Adipocyte (in vitro differentiated cells): ENCODE measurements at regions not wholly inside any gene's neighbourhood (a gene's known extent, or its start where the extent isn't known, plus 50 kb on each side); places are given as distances from the start of the nearest gene placed in this dataset.
"Not testable (repeated sequence)": the region's sequence is repeated elsewhere in the genome, so short reads cannot be mapped to it uniquely, and the experiment has no call there.

Experiments used
- DNase-seq: peaks from one replicate; pipeline ENCODE4 v3.0.0-alpha.2; 2015; ENCODE audit warnings: low read depth
- H3K27me3 ChIP-seq: replicated peaks from 2 replicates; pipeline ENCODE4 v1.7.0; 2013; ENCODE audit warnings: mild to moderate bottlenecking, low read length, moderate library complexity; ENCODE audit not compliant: control insufficient read depth, insufficient read depth
- H3K36me3 ChIP-seq: 2 replicates; pipeline ENCODE4 v1.7.0; 2013; ENCODE audit warnings: low read length, mild to moderate bottlenecking, moderate library complexity; ENCODE audit not compliant: control insufficient read depth, insufficient read depth, severe bottlenecking
- H3K4me1 ChIP-seq: 2 replicates; pipeline ENCODE4 v1.7.0; 2013; ENCODE audit warnings: mild to moderate bottlenecking, low read length, moderate library complexity; ENCODE audit not compliant: control insufficient read depth, insufficient read depth
- H3K4me3 ChIP-seq: 2 replicates; pipeline ENCODE4 v1.7.0; 2013; ENCODE audit warnings: mild to moderate bottlenecking, low read length, moderate library complexity
- H3K9ac ChIP-seq: 2 replicates; pipeline ENCODE4 v1.7.0; 2013; ENCODE audit warnings: mild to moderate bottlenecking, low read length, moderate library complexity
- H3K9me3 ChIP-seq: 2 replicates; pipeline ENCODE4 v1.7.0; 2013; ENCODE audit warnings: mild to moderate bottlenecking, low read length, moderate library complexity; ENCODE audit not compliant: control insufficient read depth

DNA sequence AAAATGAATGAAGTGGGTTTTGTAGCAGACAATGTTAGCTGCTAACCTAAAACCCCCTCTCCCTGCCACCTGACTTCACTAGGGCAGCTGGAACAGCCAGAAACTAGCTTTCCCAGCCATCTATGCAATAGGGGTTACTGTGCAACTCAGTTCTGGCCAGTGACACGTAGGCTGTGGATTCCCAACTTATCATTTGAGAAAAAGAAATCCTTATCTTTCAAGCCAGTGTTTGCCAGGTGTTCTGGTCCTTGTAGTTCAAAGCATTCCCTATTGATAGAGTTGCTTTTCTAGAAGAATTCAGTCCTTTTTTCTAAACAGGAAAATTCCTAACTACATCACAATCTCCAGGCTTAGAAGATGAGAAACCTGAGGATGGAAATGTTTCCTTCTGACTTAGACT is 144.5 kb upstream of the ELAC2 start:
- Histone ChIP-seq H3K36me3 (no peaks in the 10 kb centered on the region), H3K27me3 (no peaks in the 10 kb centered on the region), H3K9me3 (no peaks in the 10 kb centered on the region), H3K4me3 (no peak overlapping the region), H3K9ac (no peak overlapping the region), H3K4me1 (no peaks in the 10 kb centered on the region)
- no peak for DNase-seq

DNA sequence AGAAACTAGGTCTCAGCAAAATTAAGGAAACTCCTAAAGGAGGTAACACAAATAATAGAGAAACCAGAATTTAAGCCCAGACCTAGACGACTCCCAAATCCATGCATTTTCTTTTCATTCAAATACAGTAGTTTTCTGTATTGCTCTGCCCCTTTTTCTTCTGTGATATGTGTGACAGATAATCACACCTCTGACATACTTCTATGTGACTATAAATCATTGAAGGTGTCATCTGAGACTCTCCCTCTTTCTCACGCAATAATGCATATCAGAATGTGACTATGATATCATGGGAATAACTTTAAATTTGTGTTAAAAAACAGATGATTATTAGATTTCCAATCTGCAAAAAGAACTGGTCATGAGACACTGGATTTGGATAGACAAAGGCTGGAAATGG is 143.0 kb upstream of the ELAC2 start:
- H3K36me3 ChIP-seq = no peaks in the 10 kb centered on the region
- H3K9ac ChIP-seq = no peak overlapping the region
- no peak overlapping the region for H3K4me3 ChIP-seq
- no peaks in the 10 kb centered on the region for H3K4me1 ChIP-seq
- no peaks in the 10 kb centered on the region for H3K9me3 ChIP-seq
- DNase-seq = no peak
- H3K27me3 ChIP-seq = no peaks in the 10 kb centered on the region

DNA sequence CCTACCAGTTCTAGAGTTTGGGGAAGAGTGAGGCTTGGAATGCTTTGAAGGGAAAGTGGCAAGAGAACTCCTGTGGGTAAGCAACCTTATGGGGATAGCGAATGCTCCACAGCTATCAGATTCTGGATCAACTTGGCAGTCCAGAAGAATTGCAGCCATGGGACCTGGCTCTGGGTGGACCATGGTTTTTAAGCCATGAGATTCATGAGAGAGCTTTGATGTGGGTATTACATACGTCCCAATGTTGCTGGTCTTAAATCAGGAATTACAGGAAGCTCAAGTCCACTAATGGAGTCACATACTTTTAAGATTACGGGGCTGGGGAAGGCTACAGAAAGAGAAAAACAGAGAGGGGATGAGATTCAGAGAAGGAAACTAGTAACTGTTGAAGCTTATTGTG is 142.5 kb upstream of the ELAC2 start:
- Histone ChIP-seq H3K36me3 (no peaks in the 10 kb centered on the region), H3K4me3 (no peak overlapping the region), H3K9me3 (no peaks in the 10 kb centered on the region), H3K4me1 (no peaks in the 10 kb centered on the region), H3K27me3 (no peaks in the 10 kb centered on the region), H3K9ac (no peak overlapping the region)
- DNase-seq = no peak

DNA sequence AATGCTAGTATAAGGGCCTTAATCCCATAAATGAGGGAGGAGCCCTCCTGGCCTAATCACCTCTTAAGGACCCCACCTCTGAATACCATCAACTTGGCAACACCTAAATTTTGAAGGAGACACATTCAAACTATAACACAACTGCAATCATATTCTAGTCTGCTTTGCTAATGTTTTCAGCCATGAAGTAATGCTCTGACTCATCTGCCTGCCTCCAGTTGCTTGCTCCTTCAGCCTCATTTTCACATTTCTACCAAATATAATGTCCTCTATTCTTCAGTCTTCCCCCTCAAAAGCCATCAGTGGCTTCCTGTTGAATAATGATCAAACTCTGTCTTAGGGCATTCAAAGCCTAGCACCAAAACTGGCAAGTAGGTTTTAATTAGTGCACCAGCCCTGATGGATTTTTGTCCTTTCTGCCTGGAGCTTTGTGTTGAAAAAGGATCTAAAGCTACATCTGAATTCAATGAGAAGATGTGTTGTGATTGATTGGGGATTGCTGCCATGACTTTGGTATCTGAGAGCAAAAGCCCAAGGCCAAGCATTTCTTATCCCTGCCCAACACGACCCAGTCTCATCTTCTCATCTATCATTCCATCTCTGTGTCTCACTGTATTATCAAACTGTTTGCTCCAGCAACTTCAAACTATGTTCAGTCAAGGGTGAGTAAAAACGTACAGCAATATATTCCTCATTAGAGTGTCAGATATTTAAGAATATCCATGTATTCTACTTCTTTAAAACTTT is 140.8 kb upstream of the ELAC2 start:
- Histone ChIP-seq H3K9ac (no peak overlapping the region), H3K36me3 (no peaks in the 10 kb centered on the region), H3K4me1 (no peaks in the 10 kb centered on the region), H3K27me3 (no peaks in the 10 kb centered on the region), H3K4me3 (no peak overlapping the region), H3K9me3 (no peaks in the 10 kb centered on the region)
- peak; percentile 18 for DNase-seq

DNA sequence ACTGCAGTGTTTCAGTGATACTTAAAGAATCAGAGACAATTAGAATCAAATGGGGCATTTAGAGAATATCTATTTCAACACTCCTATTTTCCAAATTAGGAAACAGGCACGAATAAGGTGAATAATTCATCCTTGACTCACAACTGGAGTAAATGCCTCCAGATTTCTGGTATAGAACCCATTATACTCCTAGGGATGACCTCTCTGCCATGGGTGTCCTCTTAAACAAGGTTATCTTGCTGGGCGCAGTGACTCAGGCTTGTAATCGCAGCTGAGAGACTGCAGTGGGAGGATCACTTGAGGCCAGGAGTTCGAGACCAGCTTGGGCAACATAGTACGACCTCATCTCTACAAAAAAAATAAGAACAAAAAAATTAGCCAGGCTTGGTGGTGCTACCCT is 139.8 kb upstream of the ELAC2 start:
- H3K9me3 ChIP-seq = peaks cover 4% of the 10 kb centered on the region
- H3K27me3 ChIP-seq = no peaks in the 10 kb centered on the region
- H3K4me3 ChIP-seq = no peak overlapping the region
- no peak overlapping the region for H3K9ac ChIP-seq
- DNase-seq = no peak
- H3K36me3 ChIP-seq = no peaks in the 10 kb centered on the region
- H3K4me1 ChIP-seq = no peaks in the 10 kb centered on the region

DNA sequence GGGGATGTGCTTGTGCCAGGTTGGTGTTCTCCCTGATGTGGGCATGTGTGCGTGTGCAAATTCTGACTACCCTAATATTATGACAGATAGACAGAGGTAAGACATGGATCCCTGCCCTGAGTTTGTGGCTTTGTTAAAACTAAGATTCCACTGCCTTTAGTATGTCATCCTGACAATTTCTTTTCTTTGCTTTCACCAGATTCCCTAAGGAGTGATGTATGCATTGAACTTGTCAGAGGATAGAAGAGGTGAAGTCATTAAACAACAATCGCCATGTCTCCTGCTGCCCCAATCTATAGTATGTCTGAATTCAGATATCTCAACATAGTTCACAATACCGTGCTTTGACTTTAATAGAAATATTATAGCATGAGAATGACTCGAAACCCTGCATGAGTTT is 137.1 kb upstream of the ELAC2 start:
- H3K4me3 ChIP-seq = no peak overlapping the region
- DNase-seq = no peak
- H3K27me3 ChIP-seq = no peaks in the 10 kb centered on the region
- H3K4me1 ChIP-seq = no peaks in the 10 kb centered on the region
- H3K36me3 ChIP-seq = no peaks in the 10 kb centered on the region
- no peak overlapping the region for H3K9ac ChIP-seq
- H3K9me3 ChIP-seq = peaks cover 6% of the 10 kb centered on the region

DNA sequence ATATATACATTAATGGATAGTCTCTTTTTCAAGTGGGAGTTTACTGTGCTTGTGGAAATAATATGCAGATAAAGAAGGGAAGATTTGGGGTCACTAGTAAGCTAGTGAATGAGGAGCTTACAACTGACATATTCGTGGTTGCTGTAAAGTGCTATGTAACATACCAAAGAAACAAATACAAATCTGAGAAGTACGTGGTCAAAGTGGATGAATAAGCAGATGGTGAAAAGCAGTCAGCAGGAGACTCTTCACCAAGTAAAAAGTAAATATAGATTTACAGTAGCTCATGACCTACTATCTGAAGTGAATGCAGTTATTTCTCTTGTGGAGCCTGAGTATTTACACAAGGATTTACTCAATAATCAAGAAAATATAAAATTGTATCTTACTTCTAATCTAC is 136.6 kb upstream of the ELAC2 start:
- Histone ChIP-seq H3K27me3 (no peaks in the 10 kb centered on the region), H3K9ac (no peak overlapping the region), H3K9me3 (peaks cover 6% of the 10 kb centered on the region), H3K4me3 (no peak overlapping the region), H3K4me1 (no peaks in the 10 kb centered on the region), H3K36me3 (no peaks in the 10 kb centered on the region)
- DNase-seq = no peak

DNA sequence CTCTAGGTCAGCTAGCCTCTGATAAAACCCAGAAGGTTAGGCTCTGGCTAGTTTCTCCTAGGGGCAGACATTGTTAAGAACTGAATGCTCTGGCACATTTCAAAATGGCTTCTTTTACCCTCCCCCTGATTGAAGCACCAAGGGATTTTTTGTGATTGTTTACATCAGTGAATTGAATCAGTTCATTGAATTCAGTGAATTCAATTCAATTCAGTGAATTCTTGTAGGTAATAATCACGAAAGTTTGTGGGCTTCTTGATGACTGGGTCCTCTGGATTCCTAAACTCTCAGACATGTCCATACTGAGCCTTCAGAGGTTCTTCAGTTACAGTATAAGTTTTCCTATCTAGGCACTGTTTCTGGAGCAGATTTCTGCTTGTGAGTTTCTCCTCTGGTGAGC is 135.2 kb upstream of the ELAC2 start:
- Histone ChIP-seq H3K4me1 (no peaks in the 10 kb centered on the region), H3K9me3 (peaks cover 6% of the 10 kb centered on the region), H3K36me3 (no peaks in the 10 kb centered on the region), H3K9ac (no peak overlapping the region), H3K4me3 (no peak overlapping the region), H3K27me3 (no peaks in the 10 kb centered on the region)
- peak; percentile 5 for DNase-seq

DNA sequence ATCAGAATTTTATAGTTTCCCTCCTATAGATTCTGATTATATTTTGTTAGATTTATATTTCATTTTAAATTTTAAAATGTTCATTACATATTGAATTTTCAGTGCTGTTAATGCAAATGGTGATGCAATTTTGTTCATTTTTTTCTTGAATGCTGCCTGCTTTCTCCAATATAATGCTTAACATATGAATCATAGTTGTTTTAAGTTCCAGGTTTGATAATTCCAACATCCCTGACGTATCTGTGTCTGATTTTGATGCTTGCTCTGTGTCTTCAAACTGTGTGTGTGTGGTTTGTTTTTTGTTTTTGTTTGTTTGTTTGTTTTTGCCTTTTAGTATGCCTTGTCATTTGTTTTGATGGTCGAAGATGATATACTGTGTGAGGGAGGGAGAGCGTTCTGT is 134.7 kb upstream of the ELAC2 start:
- Histone ChIP-seq H3K36me3 (no peaks in the 10 kb centered on the region), H3K4me1 (no peaks in the 10 kb centered on the region), H3K9ac (no peak overlapping the region), H3K4me3 (no peak overlapping the region), H3K27me3 (no peaks in the 10 kb centered on the region), H3K9me3 (peaks cover 6% of the 10 kb centered on the region)
- no peak for DNase-seq

DNA sequence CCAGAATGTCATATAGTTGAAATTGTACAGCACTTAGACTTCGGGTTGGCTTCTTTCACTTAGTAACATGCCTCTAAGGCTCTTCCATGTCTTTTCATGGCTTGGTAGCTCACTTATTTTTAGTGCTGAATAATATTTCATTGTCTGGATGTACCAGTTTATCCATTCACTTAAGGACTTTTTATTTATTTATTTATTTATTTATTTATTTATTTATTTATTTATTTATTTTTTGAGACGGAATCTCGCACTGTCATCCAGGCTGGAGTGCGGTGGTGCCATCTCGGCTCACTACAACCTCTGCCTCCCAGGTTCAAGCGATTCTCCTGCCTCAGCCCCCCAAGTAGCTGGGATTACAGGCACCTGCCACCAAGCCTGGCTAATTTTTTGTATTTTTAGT is 132.9 kb upstream of the ELAC2 start:
- not testable (repeated sequence) for H3K36me3 ChIP-seq, H3K27me3 ChIP-seq, H3K9me3 ChIP-seq, DNase-seq, H3K4me1 ChIP-seq, H3K4me3 ChIP-seq, H3K9ac ChIP-seq

DNA sequence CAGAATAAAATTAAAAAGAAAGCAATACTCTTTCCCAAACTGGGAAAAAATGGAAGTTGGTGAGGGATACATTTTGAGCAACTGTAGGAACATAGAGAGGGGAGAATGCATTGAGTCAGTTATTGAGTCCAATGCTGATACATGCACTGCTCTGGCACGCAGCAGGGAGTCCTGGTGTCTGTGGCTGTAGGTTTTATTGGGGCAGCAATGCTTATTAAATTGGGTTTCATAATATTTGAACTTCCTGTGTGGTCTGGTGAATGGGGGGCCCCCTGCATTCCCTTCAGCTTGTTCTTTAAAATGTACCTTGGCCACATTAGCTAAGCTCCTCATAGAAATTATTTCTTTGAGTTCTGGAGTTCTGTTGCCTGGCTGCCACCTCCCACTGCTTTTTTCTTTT is 125.2 kb upstream of the ELAC2 start:
- peaks cover 9% of the 10 kb centered on the region for H3K9me3 ChIP-seq
- no peak for DNase-seq

DNA sequence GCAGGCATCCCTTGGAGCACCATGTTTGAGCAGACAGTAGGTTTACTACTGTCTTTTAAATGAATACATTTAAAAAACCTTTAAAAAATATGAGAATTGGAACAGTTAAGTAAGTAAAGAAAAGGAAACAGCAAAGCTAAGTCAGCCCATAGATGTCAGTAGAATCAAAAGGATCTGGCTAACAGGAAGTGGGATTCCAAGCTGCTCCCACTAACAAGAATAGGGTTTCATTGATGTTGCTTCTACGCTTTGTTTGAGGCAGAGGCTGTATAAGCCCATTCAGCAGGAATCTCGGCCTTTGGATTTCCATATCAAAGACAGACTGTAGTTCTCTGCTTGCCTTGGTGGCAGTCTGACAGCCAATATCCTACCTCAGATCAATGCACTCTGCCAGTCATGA is 122.9 kb upstream of the ELAC2 start:
- Histone ChIP-seq H3K4me1 (no peaks in the 10 kb centered on the region), H3K9ac (no peak overlapping the region), H3K27me3 (peaks cover 7% of the 10 kb centered on the region), H3K9me3 (peaks cover 9% of the 10 kb centered on the region), H3K4me3 (no peak overlapping the region), H3K36me3 (no peaks in the 10 kb centered on the region)
- DNase-seq = peak; percentile 11

More for the DNA sequence above, 125.2 kb upstream of the ELAC2 start:
- H3K4me1 ChIP-seq = no peaks in the 10 kb centered on the region
- H3K9ac ChIP-seq = no peak overlapping the region
- H3K27me3 ChIP-seq = no peaks in the 10 kb centered on the region
- no peak overlapping the region for H3K4me3 ChIP-seq
- H3K36me3 ChIP-seq = no peaks in the 10 kb centered on the region
